LoVo (cell line): ENCODE measurements at regions not wholly inside any gene's neighbourhood (a gene's known extent, or its start where the extent isn't known, plus 50 kb on each side); places are given as distances from the start of the nearest gene placed in this dataset.
"Not testable (repeated sequence)": the region's sequence is repeated elsewhere in the genome, so short reads cannot be mapped to it uniquely, and the experiment has no call there.

ENCODE experiments used
- DNase-seq: peaks from one replicate; pipeline ENCODE4 v3.0.0-alpha.2; 2016; ENCODE audit warnings: low spot score

DNA sequence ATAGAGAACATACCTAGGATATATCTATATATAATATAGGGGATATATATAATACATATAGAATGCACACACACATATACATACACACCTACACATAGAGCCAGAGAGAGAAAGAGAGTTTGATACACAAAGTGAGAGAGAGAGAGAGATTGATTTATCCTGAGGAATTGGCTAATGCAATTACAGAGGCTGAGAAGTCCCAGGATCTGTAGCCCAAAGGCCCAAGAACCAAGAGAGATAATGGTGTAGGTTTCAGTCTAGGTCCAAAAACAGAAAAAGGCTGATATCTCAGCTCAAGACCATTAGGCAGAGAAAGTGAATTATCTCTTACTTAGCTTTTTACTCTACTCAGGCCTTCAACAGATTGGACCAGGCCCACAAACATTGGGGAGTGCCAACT lies 715.0 kb upstream of the LCORL start:
- DNase-seq: no peak

DNA sequence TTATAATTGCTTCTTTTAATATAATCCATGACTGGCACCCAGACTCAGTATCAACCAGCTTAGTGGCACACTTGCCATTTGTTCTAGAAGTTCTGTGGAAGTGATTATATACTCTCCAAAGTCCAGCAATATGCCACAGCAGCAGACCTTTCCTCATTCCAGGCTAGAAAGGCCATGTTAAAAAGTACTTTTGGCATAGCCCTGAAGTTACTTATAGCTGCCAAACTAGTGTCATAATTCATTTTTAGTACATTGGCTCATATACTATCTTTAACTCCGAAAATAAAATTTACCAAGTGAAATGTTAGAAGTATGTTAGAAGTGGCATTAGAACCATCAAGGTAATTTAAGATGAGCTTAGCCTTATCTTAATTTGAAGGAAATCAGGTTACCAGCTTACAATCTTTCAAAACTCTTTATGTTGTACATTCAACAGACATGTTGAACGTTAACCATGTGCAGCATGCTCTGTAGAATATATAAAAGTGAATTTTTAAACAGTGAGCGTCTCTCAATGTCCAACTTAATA lies 714.2 kb upstream of the LCORL start:
- DNase-seq: no peak

DNA sequence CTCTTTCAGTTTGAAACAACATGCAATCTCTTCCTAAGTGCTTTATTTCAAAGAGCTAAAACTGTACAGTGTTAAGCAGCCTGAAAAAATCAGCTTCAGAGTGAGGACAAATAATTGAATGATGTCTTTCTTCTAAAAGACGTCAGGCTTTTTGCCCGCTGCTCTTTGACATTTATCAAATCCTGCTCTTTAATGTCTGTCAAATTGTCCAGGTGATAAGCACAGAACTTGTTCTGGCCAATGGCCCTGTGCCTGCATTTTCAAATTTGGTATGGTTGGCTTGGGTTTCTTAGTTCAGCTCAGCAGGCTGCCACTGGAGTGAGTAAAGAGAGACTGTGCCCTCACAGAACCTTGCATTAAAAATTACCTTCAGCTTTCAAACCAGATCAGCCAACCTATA lies 712.9 kb upstream of the LCORL start:
- no peak for DNase-seq

DNA sequence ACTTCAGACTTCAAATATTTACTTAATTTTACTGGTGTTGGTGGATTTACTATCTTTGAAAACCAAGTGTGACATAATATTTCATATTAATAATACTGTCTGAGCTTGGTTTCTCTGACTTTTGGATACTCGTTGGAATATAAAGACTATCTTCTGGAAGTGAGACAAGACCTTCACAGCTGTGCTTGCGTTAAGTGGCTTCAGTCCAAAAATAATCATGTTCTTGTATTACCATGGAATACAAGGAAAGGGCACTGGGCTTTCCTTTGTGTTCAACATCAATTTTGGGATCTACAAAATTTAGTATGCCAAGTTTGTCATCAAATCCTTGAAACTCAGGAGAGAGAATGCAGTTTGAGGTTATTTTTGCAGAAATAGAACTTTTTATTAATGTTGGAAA lies 712.4 kb upstream of the LCORL start:
- no peak for DNase-seq

DNA sequence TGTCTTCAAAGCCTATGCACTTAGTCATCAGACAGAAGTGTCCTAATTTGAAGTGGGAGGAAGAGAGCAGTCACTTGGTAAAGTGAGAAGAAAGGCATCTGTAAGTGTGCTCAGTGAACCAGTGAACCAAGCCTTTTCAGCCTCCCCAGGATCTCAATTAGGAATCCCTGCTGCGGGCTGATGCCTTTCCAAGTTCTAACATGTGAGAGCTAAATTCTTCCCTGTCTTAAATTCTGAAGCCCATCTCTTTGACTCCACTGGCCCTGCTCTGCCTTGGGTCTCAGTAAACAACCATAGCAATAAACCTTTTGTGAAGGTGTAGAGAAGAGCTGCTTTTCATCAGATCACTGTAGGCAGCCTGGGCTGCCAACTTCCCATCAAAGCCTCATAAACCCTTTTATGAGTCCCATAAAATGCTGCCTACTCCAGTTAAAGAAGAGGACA lies 701.2 kb upstream of the LCORL start:
- DNase-seq: no peak

DNA sequence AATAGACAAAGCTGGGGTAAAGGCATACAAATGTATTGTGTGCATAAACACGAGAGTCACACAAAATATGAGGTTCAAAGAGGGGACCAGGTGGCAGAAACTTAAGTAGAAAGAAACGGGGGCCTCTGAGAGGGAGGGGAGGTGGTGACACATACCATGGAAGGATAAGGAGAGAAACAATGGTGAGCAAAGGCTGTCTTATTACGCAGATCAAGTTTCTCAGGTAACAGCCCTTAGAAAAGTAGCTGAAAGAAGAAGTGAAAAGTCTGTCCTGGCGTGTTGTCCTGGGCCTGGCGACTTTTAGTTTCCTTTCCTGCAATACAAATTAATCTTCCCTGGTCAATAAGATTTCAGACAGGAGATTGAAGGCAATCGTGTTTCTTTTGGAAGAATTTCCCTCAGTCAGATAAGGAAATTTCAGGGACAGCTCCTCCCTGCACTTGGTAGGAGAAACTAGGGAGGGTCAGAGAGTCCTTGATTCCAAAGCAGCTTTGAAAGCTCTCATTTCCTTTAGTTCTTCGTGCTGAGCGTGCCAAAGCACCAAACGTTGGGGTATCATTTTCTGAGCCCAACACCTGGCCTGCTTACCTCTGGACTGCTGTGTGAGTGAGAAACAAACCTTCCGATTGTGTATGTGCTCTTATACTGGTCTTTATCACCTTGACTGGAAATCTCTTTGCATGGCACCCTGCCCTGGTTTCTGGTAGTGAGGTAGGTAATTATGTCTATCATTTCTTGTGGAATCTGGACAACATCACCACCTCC lies 676.7 kb upstream of the LCORL start:
- no peak for DNase-seq

DNA sequence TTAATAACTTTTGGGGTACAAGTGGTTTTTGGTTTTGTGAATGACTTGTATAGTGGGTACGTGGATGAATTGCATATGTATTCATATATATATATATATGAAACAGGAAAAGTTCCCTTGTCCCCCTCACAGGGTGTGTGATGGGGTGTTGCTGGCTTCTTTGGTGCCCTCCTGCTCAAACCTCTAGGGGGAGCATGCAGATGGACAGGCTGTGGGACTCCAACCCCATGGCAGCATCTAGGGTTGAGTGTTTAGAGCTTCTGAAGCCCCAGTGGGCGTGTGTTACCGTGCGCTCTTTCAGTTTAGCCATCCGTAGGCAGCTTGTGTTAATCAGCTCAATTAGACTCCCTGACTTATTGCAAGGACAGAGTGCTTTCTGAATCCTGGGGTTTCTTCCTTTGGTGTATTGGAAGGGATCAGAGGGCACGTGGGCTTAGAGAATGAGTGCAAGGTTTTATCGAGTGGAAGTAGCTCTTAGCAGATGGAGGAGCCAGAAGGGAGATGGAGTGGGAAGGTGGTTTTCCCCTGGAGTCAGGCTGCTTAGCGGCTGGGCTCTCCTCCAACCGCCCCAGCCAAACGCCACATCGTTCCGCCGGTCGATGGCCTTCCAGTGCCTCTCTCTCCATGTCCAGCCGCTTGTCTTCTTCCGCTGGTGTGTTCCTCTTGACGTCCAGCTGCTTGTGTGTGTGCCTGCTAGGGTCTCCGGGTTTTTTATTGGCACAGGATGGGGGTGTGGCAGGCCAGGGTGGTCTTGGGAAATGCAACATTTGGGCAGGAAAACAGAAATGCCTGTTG lies 674.4 kb upstream of the LCORL start:
- no peak for DNase-seq

DNA sequence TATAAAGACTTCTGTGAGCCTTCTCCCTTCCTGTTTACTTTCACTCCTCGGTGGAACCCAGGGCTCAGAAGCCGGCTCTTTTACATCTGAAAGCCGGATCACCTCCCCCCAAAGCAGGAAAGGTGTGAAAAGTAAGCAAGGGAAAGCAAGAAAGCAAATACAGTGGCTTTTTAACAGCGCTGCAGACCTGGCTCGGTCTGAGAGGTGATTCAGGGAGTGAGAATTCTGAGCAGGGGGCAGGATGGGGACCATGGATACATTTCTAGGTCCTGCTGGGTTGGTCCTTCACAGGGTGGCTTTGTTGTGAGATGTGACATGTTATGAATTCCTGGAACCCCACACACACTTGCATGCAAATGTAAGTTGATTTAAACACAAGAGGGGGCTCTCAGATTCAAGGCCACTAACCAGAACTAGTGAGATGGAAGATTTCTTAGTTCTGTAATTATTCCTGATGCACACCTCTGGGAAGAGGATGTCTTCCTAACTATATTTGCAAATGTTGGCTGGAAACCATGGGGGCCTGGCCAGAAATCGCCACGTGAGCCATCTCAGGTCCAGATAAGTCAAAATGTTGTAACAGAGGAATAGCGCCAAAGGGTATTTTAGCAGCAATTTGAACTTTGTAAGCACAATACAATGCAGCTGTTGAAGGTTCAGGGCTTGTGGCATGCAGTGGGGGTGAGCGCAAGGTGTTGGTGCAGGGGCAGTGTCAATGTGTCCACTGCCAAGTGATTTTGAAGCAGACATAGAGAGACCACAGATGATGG lies 670.1 kb upstream of the LCORL start:
- no peak for DNase-seq

DNA sequence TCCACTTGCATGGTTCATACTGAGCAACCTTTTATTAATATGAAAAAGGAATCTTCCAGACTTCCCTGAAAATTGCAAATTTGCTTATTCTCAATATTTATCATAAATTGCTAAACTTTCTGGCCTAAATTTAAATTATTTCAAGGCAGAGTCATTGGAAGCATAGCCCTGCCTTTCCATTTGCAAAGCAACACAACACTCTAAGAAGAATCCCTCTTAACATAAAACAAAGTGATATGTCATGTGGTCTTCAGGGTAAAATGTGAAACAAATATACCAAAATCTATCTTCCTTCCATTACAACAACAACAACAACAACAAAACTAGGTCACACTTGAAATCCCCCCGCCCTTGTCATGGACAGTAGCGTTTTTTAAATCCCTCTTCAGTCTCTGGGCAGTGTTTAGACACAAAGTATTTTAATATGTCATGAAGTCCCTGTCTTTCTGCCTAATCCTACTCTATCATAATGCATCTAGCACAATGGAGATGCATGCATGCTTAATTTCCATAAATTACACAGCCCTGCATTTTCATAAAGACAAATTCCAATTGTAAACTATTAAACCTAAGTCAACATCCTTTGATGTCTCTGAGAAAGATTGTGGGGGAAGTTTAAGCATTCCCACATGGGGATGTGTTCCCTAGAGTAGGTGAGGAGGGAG lies 668.9 kb upstream of the LCORL start:
- DNase-seq: no peak

DNA sequence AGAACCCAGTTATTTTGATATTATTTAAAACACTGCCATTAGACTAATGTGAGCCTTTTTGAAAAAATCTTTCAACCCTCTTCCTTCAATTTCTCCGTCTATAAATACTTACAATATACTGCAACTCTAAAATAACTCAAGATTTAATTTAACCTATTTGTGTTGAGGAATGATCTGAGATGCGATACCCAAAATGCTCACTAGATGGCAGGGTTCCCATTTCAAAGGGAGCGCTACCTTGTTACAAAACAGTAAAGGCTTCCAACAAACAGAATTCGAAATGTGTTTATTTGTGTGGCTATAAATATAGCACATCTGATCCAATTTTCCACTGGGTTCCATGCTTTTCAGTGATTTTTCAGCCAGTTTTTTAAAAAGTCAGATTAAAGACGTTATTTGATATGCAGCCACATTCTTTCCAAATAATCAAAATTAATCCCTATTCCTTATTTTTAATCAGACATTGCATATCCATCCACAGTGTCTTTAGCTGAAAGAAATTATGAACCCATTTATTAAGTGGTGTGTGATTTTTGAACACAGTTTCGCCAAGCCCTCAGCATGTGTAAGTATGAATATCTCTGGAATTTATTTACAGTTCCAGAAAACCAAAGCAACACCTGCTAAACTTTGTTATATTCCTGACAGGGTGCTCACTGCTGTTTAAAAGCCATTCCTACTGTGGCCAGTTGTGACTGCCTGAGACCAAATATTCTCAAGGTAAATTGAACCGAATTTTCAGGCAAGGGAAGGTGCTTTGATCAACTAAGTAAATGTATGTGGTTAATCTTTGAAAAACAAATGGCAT lies 668.0 kb upstream of the LCORL start:
- DNase-seq: peak; percentile 54

DNA sequence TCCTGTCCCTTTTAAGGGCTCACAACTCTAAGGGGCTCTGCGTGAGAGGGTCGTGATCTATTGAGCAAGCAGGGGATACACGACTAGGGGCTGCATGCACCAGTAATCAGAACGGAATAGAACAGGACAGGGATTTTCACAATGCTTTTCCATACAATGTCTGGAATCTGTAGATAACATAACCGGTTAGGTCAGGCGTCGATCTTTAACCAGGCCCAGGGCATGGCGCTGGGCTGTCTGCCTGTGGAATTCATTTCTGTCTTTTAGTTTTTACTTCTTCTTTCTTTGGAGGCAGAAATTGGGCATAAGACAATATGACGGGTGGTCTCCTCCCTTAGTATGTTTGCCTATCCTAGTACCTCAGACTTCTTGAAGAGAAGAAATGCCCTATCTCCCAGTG lies 666.8 kb upstream of the LCORL start:
- DNase-seq: not testable (repeated sequence)

DNA sequence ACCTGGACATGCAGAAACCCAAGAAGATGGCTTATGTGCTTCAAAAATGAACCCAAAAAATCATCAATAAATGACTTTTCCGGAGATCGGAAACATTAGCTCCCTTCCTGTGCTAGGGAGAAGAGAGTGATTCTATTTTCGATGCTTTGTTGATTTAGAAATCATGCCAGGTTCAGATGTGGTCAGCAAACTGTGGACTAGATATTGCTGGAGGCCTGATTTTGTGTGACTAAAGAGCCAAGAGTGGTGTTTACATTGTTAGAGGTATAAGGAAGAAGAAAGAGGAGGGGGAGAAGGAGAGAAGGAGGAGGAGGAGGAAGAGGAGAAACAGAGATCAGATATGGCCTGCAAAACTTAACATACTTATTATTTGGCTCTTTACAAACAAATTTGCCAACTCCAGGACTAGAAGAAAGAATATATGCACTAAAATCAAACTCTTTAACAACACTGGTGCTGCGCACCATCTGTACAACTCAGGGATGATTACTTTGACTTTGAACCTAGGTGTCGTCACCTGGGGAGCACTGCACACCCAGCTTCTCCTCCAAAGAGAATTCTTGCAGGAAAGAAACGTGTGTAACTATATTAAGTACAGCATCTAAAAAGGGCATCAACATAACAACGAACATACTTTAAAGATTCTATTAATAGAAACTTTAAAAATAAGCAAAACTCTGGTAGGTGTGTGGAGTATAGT lies 664.9 kb upstream of the LCORL start:
- no peak for DNase-seq

DNA sequence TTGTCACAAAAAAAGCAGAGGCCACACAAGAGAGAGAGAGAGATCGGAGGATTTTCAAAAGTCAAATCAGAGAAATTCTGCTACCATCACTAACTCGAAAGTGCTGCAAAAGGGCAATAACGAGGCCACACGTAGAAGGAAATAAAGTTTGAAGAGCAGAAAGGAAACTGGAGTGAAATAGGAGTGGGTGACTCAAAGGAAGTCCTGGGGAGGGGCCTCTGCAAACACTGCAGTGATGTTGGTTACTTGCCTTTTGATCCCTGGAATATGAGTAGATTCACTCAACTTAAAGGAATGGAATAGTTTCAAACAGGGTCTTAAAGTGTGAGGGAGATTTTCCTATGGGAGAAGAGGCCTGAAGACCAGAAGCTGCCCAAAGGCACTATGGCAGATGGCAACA lies 663.4 kb upstream of the LCORL start:
- no peak for DNase-seq

DNA sequence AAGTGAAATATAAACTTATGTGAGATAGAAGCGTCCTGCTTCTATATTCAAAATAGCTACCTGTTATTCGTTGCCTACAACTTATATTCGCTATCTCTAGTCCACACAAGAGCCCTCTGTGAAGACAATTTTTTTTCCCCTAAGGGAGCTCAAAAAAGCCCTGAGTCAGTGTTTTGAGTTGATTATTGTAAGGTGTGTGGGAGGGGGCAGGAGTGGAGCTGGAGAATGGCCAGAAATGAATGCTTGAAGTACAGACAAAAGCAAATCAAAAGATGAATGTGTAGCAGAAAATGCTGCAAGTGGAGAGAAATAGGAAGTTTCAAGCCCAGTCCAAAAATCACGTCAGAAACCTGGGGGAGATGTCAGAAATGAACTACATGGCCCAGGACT lies 655.0 kb upstream of the LCORL start:
- no peak for DNase-seq

DNA sequence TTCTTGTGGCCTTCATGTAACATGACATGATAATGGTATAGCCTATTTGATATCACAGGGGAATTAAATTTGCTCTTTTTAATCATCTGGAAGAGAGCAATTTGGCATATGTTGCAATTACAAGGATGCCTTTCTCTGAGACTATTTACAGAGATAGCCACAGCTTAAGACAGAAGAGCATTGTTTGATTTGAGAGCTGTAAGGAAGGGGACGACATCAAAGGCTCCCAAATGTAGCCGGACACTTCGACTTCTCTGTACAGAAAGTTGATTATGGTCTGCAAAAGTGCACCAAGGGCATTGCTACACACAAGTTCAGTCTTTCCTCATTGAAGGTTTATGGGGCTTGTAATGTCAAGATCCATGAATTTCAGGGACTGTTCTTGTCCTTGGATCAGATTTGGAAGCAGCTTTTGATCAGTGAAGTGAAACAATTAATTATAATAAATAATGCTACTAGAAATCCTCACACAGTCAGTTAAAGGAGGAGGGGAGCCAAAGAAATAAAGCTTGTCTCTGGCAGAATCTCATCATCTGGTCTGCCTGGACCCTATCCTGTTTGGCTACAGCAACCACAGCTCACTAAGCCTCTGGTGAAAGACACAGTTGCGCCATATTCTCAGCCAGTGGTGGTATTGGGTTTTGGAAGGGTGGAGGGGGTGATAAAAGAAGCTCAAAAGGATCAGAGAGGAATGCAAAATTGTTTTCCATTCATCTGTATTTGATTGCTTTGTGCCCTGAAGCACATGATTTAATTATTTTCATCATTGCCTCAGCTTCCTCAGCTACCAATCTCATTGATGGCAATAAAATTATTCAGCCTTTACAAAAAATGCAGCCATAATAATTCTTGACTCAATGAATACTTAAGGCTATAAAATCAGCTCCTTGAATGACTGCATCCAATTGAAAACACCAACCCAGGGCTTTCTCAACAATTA lies 654.3 kb upstream of the LCORL start:
- DNase-seq: no peak

DNA sequence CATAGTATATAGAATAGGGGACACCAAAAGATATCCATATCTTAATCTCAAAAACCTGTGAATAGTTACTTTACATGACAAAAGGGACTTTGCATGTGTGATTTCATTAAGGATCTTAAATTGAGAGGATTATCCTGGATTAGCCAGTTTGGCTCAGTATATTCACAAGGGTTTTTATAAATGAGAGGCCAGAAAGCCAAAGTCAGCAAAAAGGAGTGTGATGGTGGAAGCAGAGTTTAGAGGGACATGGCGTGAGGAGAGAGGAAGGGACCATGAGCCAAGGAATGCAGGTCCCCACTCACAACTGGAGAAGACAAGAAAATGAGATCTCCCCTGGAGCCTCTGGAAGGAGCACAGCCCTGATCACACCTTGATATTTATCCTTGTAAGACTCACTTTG lies 648.5 kb upstream of the LCORL start:
- no peak for DNase-seq

DNA sequence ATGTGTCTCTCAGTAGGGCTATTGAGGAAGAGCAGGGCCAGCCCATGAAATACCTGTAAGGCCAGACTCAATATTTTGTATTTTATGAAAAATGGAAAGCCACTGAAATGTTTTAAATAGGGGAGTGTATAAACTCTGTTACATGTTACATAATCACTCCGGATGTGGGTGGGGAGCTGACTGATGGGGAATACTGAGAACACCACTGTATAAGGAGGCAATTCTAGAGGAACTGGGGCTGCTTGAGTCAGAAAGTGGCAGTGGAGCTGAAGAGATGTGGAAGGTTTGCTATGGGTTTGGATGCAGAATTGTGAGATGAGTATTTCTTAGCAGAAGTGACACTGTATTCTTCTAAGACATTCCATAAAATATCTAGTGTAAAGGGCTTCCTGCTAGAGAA lies 647.8 kb upstream of the LCORL start:
- DNase-seq: no peak

DNA sequence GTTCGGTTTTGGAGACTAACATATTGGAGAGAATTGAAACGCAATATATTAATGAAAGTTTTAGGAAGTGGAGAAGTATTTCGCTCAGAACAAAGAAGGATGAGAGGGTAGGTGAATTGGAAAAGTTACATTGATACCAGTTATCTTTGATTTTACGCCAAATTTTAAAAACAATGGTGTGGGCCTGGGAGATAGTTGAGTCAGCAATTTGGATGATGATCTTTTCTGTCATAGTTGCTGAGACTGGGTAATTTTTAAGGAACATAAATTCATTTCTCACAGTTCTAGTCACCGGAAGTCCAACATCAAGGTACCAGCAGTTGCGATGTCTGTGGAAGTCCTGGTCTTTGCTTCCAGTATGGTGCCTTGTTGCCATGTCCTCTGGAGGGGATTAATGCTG lies 644.8 kb upstream of the LCORL start:
- DNase-seq: no peak

DNA sequence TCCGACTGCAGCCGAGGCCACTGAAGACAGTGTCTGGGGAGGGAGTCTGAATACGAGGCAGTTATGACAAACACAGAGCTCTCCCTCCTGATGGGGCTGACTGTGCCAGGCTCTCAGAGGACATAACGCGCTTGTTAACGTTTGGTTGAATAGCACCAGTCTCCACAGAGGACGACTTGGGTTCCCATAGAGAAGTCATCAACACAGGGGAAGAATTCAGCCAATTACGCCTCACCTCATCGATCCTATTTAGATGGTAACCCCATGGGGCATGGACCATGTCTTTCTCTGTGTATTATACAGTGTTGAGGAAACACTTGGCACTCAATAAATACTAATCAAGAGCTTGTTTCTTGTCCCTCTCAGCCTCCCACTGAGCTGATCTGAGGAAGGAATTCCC lies 642.6 kb upstream of the LCORL start:
- DNase-seq: no peak
